K562 (cell line): ENCODE measurements at regions not wholly inside any gene's neighbourhood (a gene's known extent, or its start where the extent isn't known, plus 50 kb on each side); places are given as distances from the start of the nearest gene placed in this dataset.

ENCODE experiments used
- ATAC-seq: fragments of 200-7000 bp; cut with Tn5 transposase; 3 replicates; pipeline ENCODE4 v1.9.1; 2020; ENCODE audit warnings: moderate library complexity
- BruUV-seq: library from RNA; stranded (reverse); fragments of 400-500 nt; replicated peaks from 2 replicates; lab custom pipeline; 2021; lab: Mats Ljungman, UMichigan
- CTCF ChIA-PET: fragments of 300-600 bp; formaldehyde crosslinking; extraction: SDS; loops from one replicate; lab custom pipeline; 2021; ENCODE audit warnings: low intra/inter-chr PET ratio; lab: Yijun Ruan, JAX
- POLR2A ChIA-PET: fragments of 300-600, 350-650 bp; sonication (Branson Sonifier 250); formaldehyde crosslinking; extraction: SDS; loops from one replicate; lab custom pipeline; 2021; ENCODE audit warnings: antibody characterized with exemption, inconsistent platforms; lab: Yijun Ruan, JAX
- DNase-seq, 4 experiments: peaks; one replicate each; pipeline versions ENCODE4 v3.0.0 to v3.0.0-alpha.2; 2011 to 2018; ENCODE audit warnings: low spot score in 3 of 4, mixed read lengths in 3 of 4; ENCODE audit errors: extremely low read depth in 1 of 4
- FAIRE-seq: peaks from 2 replicates; lab custom pipeline; 2011; peaks lifted over from hg19 to GRCh38; lab: Jason Lieb, UNC
- H2AFZ ChIP-seq: 2 replicates; pipeline ENCODE4 v1.6.0; 2011; ENCODE audit warnings: low read depth, low read length, control low read depth, inconsistent platforms
- H3K27ac ChIP-seq: fragments of 200-600 bp; 3 replicates; pipeline ENCODE4 v1.8.0; 2011; ENCODE audit warnings: low read depth, mild to moderate bottlenecking, control low read depth, inconsistent platforms, low read length, moderate library complexity, mixed read lengths; ENCODE audit errors: extremely low read depth
- H3K27me3 ChIP-seq, 2 experiments: fragments of 300-600 bp in 1 of 2; 2 replicates in 1 of 2; 3 replicates in 1 of 2; pipeline versions ENCODE4 v1.6.0 to v1.8.0; 2011; ENCODE audit warnings: inconsistent platforms in 2 of 2, low read length in 2 of 2, mild to moderate bottlenecking in 1 of 2, mixed read lengths in 1 of 2, moderate library complexity in 1 of 2; ENCODE audit not compliant: control insufficient read depth in 2 of 2, insufficient read depth in 2 of 2
- H3K36me3 ChIP-seq: fragments of 300-600 bp; 3 replicates; pipeline ENCODE4 v1.8.0; 2011; ENCODE audit warnings: mild to moderate bottlenecking, low read length, inconsistent platforms; ENCODE audit not compliant: control insufficient read depth, insufficient read depth
- H3K4me1 ChIP-seq, 2 experiments: fragments of 200-600 bp in 1 of 2; replicated peaks in 1 of 2; 2 replicates in 1 of 2; 3 replicates in 1 of 2; pipeline versions ENCODE4 v1.5.1 to v1.8.0; 2011; ENCODE audit warnings: inconsistent platforms in 2 of 2, low read length in 2 of 2, mild to moderate bottlenecking in 1 of 2, mixed read lengths in 1 of 2, moderate library complexity in 1 of 2; ENCODE audit not compliant: control insufficient read depth in 2 of 2, insufficient read depth in 2 of 2
- H3K4me2 ChIP-seq: 2 replicates; pipeline ENCODE4 v1.6.1; 2011; ENCODE audit warnings: low read length, control low read depth, inconsistent platforms, mixed read lengths; ENCODE audit not compliant: insufficient read depth
- H3K4me3 ChIP-seq: fragments of 200-600 bp; sonication (generic), shearing (Covaris generic); 2 replicates; pipeline ENCODE4 v1.5.1; 2016; ENCODE audit warnings: control low read depth, inconsistent platforms
- H3K79me2 ChIP-seq: fragments of 200-600 bp; 3 replicates; pipeline ENCODE4 v1.8.0; 2011; ENCODE audit warnings: low read length, inconsistent platforms; ENCODE audit not compliant: control insufficient read depth, insufficient read depth
- H3K9ac ChIP-seq, 2 experiments: 2 replicates each; pipeline versions ENCODE4 v1.6.0 to v1.6.1; 2011; ENCODE audit warnings: low read depth in 2 of 2, low read length in 2 of 2, control low read depth in 1 of 2, inconsistent platforms in 1 of 2, mild to moderate bottlenecking in 1 of 2, mixed read lengths in 1 of 2; ENCODE audit not compliant: insufficient read depth in 1 of 2
- H3K9me1 ChIP-seq: one replicate; pipeline ENCODE4 v1.6.0; 2011; ENCODE audit warnings: inconsistent platforms, mild to moderate bottlenecking, low read length, moderate library complexity; ENCODE audit not compliant: control insufficient read depth, insufficient read depth
- H3K9me3 ChIP-seq: replicated peaks from 2 replicates; pipeline ENCODE4 v1.5.1; 2011; ENCODE audit warnings: low read depth, low read length, inconsistent platforms; ENCODE audit not compliant: control insufficient read depth, insufficient read depth
- H4K20me1 ChIP-seq: replicated peaks from 2 replicates; pipeline ENCODE4 v1.6.1; 2011; ENCODE audit warnings: low read length, inconsistent platforms, mixed read lengths; ENCODE audit not compliant: control insufficient read depth, insufficient read depth
- BACH1 ChIP-seq: fragments of 200-800 bp; sonication (Bioruptor generic); IDR thresholded peaks from 2 replicates; pipeline ENCODE4 v1.6.1; 2016; ENCODE audit warnings: missing genetic modification characterization, missing compliant biosample characterization
- CBFA2T2 ChIP-seq: fragments of 450-650 bp; conservative IDR thresholded peaks from 2 replicates; pipeline ENCODE4 v1.6.1; 2017; ENCODE audit warnings: mild to moderate bottlenecking
- ETV6 ChIP-seq, 3 experiments: fragments of 150-350 bp in 1 of 3; sonication (generic) in 1 of 3; formaldehyde crosslinking in 1 of 3; IDR thresholded peaks; 2 replicates each; pipeline versions ENCODE4 v1.6.1 to v1.8.0; 2014 to 2022; ENCODE audit warnings: borderline replicate concordance in 2 of 3, low read depth in 2 of 3, antibody characterized with exemption in 1 of 3, low read length in 1 of 3, mild to moderate bottlenecking in 1 of 3, missing genetic modification reagents in 1 of 3
- HDGF ChIP-seq: fragments of 450-650 bp; IDR thresholded peaks from 2 replicates; pipeline ENCODE4 v1.6.1; 2016
- KLF10 ChIP-seq: fragments of 250-450 bp; sonication (Bioruptor Pico); IDR thresholded peaks from 2 replicates; pipeline ENCODE4 v1.6.1; 2021; ENCODE audit warnings: matching md5 sums
- NEUROD1 ChIP-seq: fragments of 150-350 bp; IDR thresholded peaks from 2 replicates; pipeline ENCODE4 v1.6.1; 2014; ENCODE audit warnings: borderline replicate concordance, low read length, low read depth; ENCODE audit not compliant: partially characterized antibody
- RBFOX2 ChIP-seq: fragments of 200-400 bp; formaldehyde crosslinking; IDR thresholded peaks from 2 replicates; pipeline ENCODE4 v1.6.1; 2017; ENCODE audit warnings: low read depth, mild to moderate bottlenecking, low read length, moderate library complexity
- RBM17 ChIP-seq: fragments of 200-400 bp; formaldehyde crosslinking; IDR thresholded peaks from 2 replicates; pipeline ENCODE4 v1.6.1; 2017; ENCODE audit warnings: low read depth, mild to moderate bottlenecking, low read length, borderline replicate concordance
- RHOXF2B ChIP-seq: fragments of 250-450 bp; sonication (Bioruptor Pico); conservative IDR thresholded peaks from 2 replicates; pipeline ENCODE4 v1.5.1; 2021
- SAP30 ChIP-seq: fragments of 200-600 bp; sonication (generic); IDR thresholded peaks from 2 replicates; pipeline ENCODE4 v1.6.1; 2012; ENCODE audit warnings: borderline replicate concordance, low read depth, mild to moderate bottlenecking, moderate library complexity, low read length, control low read depth, inconsistent platforms; ENCODE audit not compliant: insufficient read depth, poor library complexity, severe bottlenecking
- TAF15 ChIP-seq: fragments of 200-400 bp; formaldehyde crosslinking; IDR thresholded peaks from 2 replicates; pipeline ENCODE4 v1.6.1; 2017; ENCODE audit warnings: mild to moderate bottlenecking, low read depth, low read length, moderate library complexity
- YBX1 ChIP-seq: fragments of 450-650 bp; IDR thresholded peaks from 2 replicates; pipeline ENCODE4 v1.7.1; 2016; ENCODE audit warnings: mild to moderate bottlenecking
- ZNF239 ChIP-seq: fragments of 250-450 bp; sonication (Bioruptor Pico); IDR thresholded peaks from 2 replicates; pipeline ENCODE4 v1.4.0; 2020; ENCODE audit warnings: mild to moderate bottlenecking
- ZNF316 ChIP-seq: fragments of 450-650 bp; IDR thresholded peaks from 2 replicates; pipeline ENCODE4 v1.6.1; 2016
- ZNF561 ChIP-seq: fragments of 450-650 bp; formaldehyde crosslinking; conservative IDR thresholded peaks from 2 replicates; pipeline ENCODE4 v1.4.0; 2020; ENCODE audit warnings: mild to moderate bottlenecking, moderate library complexity
- WGBS: fragments of 100-300 bp; shearing (Covaris generic); methylation state at CpG from one replicate; pipeline ENCODE4 v1.1.6; 2016; ENCODE audit warnings: low coverage, mixed read lengths; ENCODE audit not compliant: insufficient coverage; ENCODE audit errors: missing lambda C conversion rate; 5-methylcytosine and 5-hydroxymethylcytosine counted together
- in situ Hi-C: fragments of 300-500 bp; cut with MboI; formaldehyde crosslinking; loops from 4 replicates; pipeline ENCODE4 v1.15.0; 2018; ENCODE audit warnings: inconsistent platforms, mixed read lengths
- intact Hi-C: fragments of 100-400 bp; cut with micrococcal nuclease; formaldehyde crosslinking; loops from 2 replicates; pipeline ENCODE4 v1.14.2; 2022
- TF ChIP-seq, protein P1 (sequence below): fragments of 450-650 bp; conservative IDR thresholded peaks from 2 replicates; pipeline ENCODE4 v1.6.1; 2016; ENCODE audit warnings: missing genetic modification characterization, low read depth, mild to moderate bottlenecking, control low read depth, missing compliant biosample characterization
- TF ChIP-seq, protein P2 (sequence below): fragments of 450-650 bp; formaldehyde crosslinking; IDR thresholded peaks from 2 replicates; pipeline ENCODE4 v1.4.0; 2022; ENCODE audit warnings: mild to moderate bottlenecking, moderate library complexity

DNA sequence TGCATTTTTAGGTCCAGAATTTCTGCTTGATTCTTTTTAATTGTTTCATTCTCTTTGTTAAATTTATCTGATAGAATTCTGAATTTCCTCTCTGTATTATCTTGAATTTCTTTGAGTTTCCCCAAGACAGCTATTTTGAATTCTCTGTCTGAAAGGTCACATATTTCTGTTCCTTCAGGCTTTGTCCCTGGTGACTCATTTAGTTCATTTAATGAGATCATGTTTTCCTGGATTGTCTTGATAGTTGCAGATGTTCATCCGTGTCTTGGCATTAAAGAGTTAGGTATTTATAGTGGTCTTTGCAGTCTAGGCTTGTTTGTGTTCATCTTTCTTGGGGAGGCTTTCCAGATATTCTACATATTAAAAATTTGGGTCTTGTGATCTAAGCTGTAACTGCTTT, 694.8 kb upstream of the CCDC179 start:
- DNase-seq (no peak), FAIRE-seq (no peak), ATAC-seq (no peak)
- Histone ChIP-seq H3K79me2 (no peaks in the 10 kb centered on the region), H4K20me1 (no peaks in the 10 kb centered on the region), H3K9me1 (no peaks in the 10 kb centered on the region), H3K4me3 (no peak overlapping the region), H2AFZ (no peak overlapping the region), H3K4me2 (no peak overlapping the region), H3K9me3 (no peaks in the 10 kb centered on the region), H3K27me3 (no peaks in the 10 kb centered on the region), H3K36me3 (no peaks in the 10 kb centered on the region), H3K4me1 (no peaks in the 10 kb centered on the region), H3K9ac (no peak overlapping the region), H3K27ac (no peak overlapping the region)
- ChIA-PET POLR2A (no interaction called here), CTCF (no interaction called here)
- intact Hi-C loops (no loop called here), in situ Hi-C loops (no loop called here)
- TF ChIP-seq KLF10 (CRISPR knock-in tag), result no peak
- no peak for TF ChIP-seq TAF15
- no peak for TF ChIP-seq YBX1
- no peak for TF ChIP-seq NEUROD1
- no peak for TF ChIP-seq HDGF
- no peak for TF ChIP-seq ETV6 (IDR thresholded peaks at IDR 0.05; ENCODE audit: borderline replicate concordance in 1 of 2, low read depth in 2 of 2, low read length in 1 of 2)
- TF ChIP-seq ETV6 (CRISPR knock-in tag; IDR thresholded peaks at IDR 0.05; ENCODE audit: borderline replicate concordance), result no peak
- no peak for TF ChIP-seq CBFA2T2
- TF ChIP-seq RBFOX2, result no peak
- TF ChIP-seq RHOXF2B (CRISPR knock-in tag), result no peak
- no peak for TF ChIP-seq RBM17
- TF ChIP-seq ZNF239 (CRISPR knock-in tag), result no peak
- TF ChIP-seq ZNF561 (CRISPR knock-in tag), result no peak
- TF ChIP-seq, protein P1, sequence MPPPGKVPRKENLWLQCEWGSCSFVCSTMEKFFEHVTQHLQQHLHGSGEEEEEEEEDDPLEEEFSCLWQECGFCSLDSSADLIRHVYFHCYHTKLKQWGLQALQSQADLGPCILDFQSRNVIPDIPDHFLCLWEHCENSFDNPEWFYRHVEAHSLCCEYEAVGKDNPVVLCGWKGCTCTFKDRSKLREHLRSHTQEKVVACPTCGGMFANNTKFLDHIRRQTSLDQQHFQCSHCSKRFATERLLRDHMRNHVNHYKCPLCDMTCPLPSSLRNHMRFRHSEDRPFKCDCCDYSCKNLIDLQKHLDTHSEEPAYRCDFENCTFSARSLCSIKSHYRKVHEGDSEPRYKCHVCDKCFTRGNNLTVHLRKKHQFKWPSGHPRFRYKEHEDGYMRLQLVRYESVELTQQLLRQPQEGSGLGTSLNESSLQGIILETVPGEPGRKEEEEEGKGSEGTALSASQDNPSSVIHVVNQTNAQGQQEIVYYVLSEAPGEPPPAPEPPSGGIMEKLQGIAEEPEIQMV (tag), result no peak
- TF ChIP-seq SAP30, result no peak
- no peak for TF ChIP-seq BACH1 (tag)
- TF ChIP-seq ZNF316, result no peak
- TF ChIP-seq, protein P2, sequence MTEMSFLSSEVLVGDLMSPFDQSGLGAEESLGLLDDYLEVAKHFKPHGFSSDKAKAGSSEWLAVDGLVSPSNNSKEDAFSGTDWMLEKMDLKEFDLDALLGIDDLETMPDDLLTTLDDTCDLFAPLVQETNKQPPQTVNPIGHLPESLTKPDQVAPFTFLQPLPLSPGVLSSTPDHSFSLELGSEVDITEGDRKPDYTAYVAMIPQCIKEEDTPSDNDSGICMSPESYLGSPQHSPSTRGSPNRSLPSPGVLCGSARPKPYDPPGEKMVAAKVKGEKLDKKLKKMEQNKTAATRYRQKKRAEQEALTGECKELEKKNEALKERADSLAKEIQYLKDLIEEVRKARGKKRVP (CRISPR knock-in tag), result no peak
- BruUV-seq, result no TSS peak
- 0% methylated on average over 1 of the region's 1 CpG for WGBS
